ENCODE measurements at regions not wholly inside any gene's neighbourhood (a gene's known extent, or its start where the extent isn't known, plus 50 kb on each side); places are given as distances from the start of the nearest gene placed in this dataset.

- TF ChIP-seq CTCF (optimal IDR thresholded peaks at IDR 0.05 in 1 of 3, IDR thresholded peaks at IDR 0.05 in 1 of 3, conservative IDR thresholded peaks at IDR 0.05 in 1 of 3; ENCODE audit: extremely low read depth in 1 of 3, insufficient read depth in 2 of 3, low read length in 3 of 3) (no peak), EZH2 (IDR thresholded peaks at IDR 0.05; ENCODE audit: low read length) (no peak)
Observed at GRCh38 chr6:92510137-92510536, 909.2 kb downstream of the EPHA7 start.

GRCh38 chr6:92507552-92507951 is 911.8 kb downstream of the EPHA7 start:
- dilution Hi-C loops (cut with MboI; ENCODE audit: extremely low pct_ligation_motif_present, low sequenced_read_pairs), result no loop called here
- no peaks in the 10 kb centered on the region for H3K36me3 ChIP-seq (ENCODE audit: control insufficient read depth in 2 of 2, extremely low read depth in 1 of 2, insufficient read depth in 2 of 2, low read length in 2 of 2)
- TF ChIP-seq CTCF (optimal IDR thresholded peaks at IDR 0.05 in 1 of 3, IDR thresholded peaks at IDR 0.05 in 1 of 3, conservative IDR thresholded peaks at IDR 0.05 in 1 of 3; ENCODE audit: extremely low read depth in 1 of 3, insufficient read depth in 2 of 3, low read length in 3 of 3), result no peak
- TF ChIP-seq EZH2 (IDR thresholded peaks at IDR 0.05; ENCODE audit: low read length), result no peak

More at GRCh38 chr6:92510137-92510536, 909.2 kb downstream of the EPHA7 start:
- Histone ChIP-seq H3K9me3 (ENCODE audit: control insufficient read depth, low read depth, low read length) (no peaks in the 10 kb centered on the region), H3K36me3 (ENCODE audit: control insufficient read depth in 2 of 2, extremely low read depth in 1 of 2, insufficient read depth in 2 of 2, low read length in 2 of 2) (no peaks in the 10 kb centered on the region), H3K27me3 (ENCODE audit: control insufficient read depth, extremely low read depth, insufficient read depth, low read length) (no peaks in the 10 kb centered on the region), H3K4me1 (ENCODE audit: control insufficient read depth, extremely low read depth, insufficient read depth, low read length) (no peaks in the 10 kb centered on the region), H4K20me1 (ENCODE audit: control insufficient read depth, extremely low read depth, insufficient read depth, low read length) (no peaks in the 10 kb centered on the region), H3K4me2 (ENCODE audit: control insufficient read depth, extremely low read depth, insufficient read depth, low read depth, low read length) (no peak overlapping the region), H3K9ac (ENCODE audit: control insufficient read depth, extremely low read depth, insufficient read depth, low read length) (no peak overlapping the region), H3K27ac (ENCODE audit: control insufficient read depth, insufficient read depth, low read length) (no peak overlapping the region), H3K9me1 (ENCODE audit: control insufficient read depth, extremely low read depth, insufficient read depth, low read length) (no peaks in the 10 kb centered on the region), H3K79me2 (ENCODE audit: control insufficient read depth, insufficient read depth, low read length) (no peaks in the 10 kb centered on the region), H2AFZ (ENCODE audit: control insufficient read depth, low read length) (no peak overlapping the region), H3K4me3 (ENCODE audit: control insufficient read depth in 2 of 3, extremely low read depth in 1 of 3, insufficient read depth in 2 of 3, low read depth in 1 of 3, low read length in 3 of 3) (no peak overlapping the region)
- FAIRE-seq, result no peak
- no peak for DNase-seq (ENCODE audit: low read depth, low spot score)
- dilution Hi-C loops (cut with MboI; ENCODE audit: extremely low pct_ligation_motif_present, low sequenced_read_pairs), result no loop called here

More at GRCh38 chr6:92507552-92507951, 911.8 kb downstream of the EPHA7 start:
- Histone ChIP-seq H2AFZ (ENCODE audit: control insufficient read depth, low read length) (no peak overlapping the region), H4K20me1 (ENCODE audit: control insufficient read depth, extremely low read depth, insufficient read depth, low read length) (no peaks in the 10 kb centered on the region), H3K4me3 (ENCODE audit: control insufficient read depth in 2 of 3, extremely low read depth in 1 of 3, insufficient read depth in 2 of 3, low read depth in 1 of 3, low read length in 3 of 3) (no peak overlapping the region), H3K9ac (ENCODE audit: control insufficient read depth, extremely low read depth, insufficient read depth, low read length) (no peak overlapping the region), H3K79me2 (ENCODE audit: control insufficient read depth, insufficient read depth, low read length) (no peaks in the 10 kb centered on the region), H3K27me3 (ENCODE audit: control insufficient read depth, extremely low read depth, insufficient read depth, low read length) (no peaks in the 10 kb centered on the region), H3K4me1 (ENCODE audit: control insufficient read depth, extremely low read depth, insufficient read depth, low read length) (no peaks in the 10 kb centered on the region), H3K27ac (ENCODE audit: control insufficient read depth, insufficient read depth, low read length) (no peak overlapping the region), H3K4me2 (ENCODE audit: control insufficient read depth, extremely low read depth, insufficient read depth, low read depth, low read length) (no peak overlapping the region), H3K9me1 (ENCODE audit: control insufficient read depth, extremely low read depth, insufficient read depth, low read length) (no peaks in the 10 kb centered on the region), H3K9me3 (ENCODE audit: control insufficient read depth, low read depth, low read length) (no peaks in the 10 kb centered on the region)
- FAIRE-seq (no peak), DNase-seq (ENCODE audit: low read depth, low spot score) (no peak)

Data from keratinocyte (primary cell).